OCI-M1 (cell line): ENCODE measurements at regions not wholly inside any gene's neighbourhood (a gene's known extent, or its start where the extent isn't known, plus 50 kb on each side); places are given as distances from the start of the nearest gene placed in this dataset.
A peak's percentile ranks its signal among the peaks of the same experiment; 100 is the strongest.
"Not testable (repeated sequence)": the region's sequence is repeated elsewhere in the genome, so short reads cannot be mapped to it uniquely, and the experiment has no call there.

Experiments used
- DNase-seq: peaks from one replicate; lab custom pipeline; 2025; lab: John Stamatoyannopoulos, UW

DNA sequence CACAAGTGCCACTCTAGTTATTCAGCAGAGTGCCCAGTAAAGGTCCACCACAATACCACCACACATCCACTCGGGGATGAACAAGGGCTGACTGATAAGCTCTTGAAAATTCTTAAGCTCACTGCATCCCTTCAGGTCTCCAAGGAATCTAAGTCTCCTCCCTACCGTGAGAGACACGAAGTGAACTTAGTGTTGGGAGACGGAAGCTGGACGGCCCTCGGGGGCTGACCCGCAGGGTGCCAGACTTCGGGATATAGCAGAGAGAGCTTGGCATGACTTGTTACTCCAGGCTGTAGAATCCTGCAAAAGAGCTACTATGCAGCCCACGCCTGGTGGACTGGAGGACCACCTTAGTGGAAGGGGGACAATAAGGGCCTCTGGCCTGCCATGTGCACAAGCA lies 75.1 kb downstream of the LYZL1 start:
- DNase-seq = not testable (repeated sequence)

DNA sequence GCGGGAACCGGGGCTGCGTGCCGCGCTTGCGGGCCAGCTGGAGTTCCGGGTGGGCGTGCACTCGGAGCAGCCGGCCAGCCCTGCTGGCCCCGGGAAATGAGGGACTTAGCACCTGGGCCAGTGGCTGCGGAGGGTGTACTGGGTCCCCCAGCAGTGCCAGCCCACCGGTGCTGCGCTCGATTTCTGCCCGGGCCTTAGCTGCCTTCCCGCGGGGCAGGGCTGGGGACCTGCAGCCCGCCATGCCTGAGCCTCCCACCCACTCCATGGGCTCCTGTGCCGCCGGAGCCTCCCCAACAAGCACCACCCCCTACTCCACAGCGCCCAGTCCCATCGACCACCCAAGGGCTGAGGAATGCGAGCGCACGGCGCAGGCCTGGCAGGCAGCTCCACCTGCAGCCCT lies 77.3 kb downstream of the LYZL1 start:
- not testable (repeated sequence) for DNase-seq

DNA sequence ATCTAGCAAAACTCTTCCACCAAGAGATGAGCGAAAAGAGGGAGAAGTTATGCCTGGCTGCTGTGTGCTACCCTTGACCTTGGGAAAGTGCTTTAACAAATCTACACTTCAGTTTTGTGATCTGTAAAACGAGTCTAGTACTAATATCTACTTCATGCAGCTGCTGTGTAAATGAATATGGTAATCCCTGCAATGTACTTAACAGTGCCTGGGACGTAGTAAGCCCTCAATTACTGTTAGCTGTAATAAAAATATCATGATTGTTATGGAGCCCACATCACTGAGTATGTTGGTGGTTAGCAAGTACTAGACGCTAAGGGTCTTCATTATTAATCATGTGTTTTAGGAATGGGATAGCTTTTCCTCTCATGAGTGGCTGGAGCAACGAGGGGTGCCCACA lies 80.5 kb downstream of the LYZL1 start:
- DNase-seq = no peak

DNA sequence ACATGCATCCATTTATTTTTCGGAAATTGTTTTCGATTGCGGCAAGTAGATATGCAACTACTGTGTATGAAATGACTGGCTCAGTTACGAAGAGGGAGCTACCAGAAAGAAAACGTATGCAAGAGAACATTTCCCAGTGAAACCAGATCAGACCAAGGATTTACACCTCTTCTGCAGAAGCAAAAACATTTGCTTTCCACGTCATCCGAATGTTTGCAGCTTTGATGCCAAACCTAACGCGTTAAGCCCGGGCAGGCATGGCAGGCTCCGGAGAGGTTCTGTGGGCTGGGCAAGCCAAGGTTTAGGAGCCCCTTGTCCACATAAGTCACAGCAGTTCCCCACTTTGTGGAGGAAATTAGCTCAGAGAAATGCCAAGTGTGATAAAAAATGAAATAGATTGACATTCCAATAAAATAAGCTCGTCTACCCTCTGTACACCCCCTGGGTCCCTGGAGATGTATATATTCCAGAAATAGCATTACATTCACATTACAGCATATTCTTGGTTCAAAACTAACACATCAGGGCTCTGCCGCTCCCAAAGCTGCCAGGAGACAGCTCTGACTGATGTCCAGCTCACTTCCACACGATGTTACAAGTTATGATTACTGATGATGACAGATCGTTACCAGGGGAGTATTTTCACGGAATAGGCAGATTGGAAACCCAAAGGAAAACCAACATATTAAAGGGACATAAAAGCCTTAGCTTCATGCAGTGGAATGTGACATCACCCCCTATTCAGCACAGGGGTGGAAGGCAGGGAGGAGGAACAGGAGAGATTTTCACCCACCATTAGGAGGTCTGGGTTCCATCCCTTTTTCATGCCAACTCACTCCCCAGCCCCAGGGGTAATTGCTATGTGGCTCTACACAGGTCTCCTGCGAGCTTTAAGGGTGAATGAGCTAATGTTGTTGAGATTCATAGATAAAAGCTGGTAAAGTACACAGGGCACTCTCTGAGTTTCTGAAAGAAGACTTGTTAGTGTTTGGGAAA lies 81.5 kb downstream of the LYZL1 start:
- no peak for DNase-seq

DNA sequence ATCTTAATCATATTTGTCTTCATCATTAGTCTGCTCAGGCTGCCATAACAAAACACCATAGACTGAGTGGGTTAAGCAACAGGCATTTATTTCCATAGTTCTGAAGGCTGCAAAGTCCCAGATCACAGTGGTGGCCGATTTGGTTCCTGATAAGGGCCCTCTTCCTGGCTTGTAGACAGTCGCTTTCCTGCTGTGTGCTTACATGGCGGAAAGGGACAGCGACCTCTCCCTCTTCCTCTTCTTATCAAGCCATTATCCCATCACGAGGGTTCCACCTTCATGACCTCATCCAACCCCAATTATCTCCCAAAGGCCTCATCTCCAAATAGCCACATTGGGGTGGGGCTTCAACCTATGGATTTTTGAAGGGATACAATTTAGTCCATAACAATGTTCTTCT lies 84.0 kb downstream of the LYZL1 start:
- DNase-seq = no peak

DNA sequence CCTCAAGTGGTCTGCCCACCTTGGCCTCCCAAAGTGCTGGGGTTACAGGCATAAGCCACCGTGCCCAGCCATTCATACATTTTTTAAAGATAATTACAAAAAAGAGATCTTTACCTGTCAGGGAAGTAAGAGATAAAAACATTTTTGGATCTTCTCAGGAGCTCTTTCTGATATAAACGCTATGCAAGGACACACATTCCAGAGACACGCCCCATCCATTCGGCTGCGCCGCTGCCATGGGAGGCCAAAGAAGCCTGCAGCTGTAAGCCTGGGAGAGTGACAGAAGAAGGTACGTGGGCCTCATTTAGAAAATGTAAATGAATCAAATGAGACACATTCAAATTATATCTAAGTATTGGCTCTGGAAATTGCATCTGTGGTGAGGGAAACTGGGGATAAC lies 85.3 kb downstream of the LYZL1 start:
- DNase-seq = no peak

DNA sequence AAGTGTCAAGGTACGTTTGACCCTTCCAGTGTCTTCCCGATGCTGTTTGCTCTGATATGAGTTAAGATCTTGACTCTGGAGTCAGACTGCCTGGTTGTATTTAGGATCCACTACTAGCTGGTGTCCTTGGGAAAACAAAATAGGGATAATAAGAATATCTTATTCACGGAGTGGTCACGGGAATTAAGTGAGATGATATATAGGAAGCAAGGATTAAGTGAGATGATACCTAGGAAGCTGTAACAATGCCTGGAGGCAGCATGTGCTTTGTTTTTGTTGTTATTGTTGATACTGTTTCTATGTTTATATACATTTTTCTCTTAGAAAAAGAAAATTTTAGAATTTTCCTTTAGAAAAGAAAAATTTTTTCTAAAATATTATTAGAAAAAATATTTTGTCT lies 87.0 kb downstream of the LYZL1 start:
- DNase-seq = no peak

DNA sequence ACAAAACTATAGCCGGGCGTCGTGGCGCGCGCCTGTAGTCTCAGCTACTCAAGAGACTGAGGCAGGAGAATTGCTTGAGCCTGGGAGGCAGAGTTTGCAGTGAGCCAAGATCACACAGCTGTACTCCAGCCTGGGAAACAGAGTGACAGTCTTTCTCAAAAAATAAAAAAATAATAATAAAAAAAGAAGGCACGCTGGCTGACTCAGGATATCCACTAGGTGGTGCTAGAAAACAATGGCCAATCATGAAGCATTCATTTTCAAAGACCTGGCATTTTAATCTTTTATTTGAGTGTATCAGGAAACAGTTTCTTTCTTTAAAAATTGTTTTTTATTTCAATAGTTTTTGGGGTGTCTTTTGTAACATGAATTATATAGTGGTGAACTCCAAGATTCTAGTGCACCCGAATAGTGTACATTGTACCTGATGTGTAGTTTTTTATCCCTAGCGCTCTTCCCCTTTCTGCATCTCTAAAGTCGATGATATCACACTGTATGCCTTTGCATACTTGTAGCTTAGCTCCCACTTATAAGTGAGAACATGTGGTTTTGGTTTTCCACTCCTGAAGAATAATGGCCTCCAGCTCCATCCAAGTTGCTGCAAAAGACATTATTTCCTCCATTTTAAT lies 88.6 kb downstream of the LYZL1 start:
- DNase-seq = peak; percentile 53

DNA sequence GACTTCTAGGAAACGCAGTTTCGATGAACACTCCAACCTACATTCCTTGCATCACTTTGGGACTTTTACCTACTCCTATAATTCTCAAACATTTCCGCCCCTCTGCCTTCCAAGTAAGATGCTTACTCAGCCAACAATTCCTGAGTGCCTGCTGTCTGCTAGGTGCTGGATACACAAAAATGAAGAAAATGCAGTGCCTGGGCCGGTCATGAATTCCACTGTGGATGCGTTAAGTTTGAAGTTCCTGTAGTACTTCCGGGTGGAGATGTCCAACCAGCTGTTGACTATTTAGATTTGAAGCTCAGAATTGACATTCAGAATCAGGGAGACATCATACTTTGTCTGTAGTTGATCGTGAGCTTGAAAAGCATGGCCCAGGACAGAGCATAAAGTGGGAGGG lies 89.2 kb downstream of the LYZL1 start:
- DNase-seq = no peak

DNA sequence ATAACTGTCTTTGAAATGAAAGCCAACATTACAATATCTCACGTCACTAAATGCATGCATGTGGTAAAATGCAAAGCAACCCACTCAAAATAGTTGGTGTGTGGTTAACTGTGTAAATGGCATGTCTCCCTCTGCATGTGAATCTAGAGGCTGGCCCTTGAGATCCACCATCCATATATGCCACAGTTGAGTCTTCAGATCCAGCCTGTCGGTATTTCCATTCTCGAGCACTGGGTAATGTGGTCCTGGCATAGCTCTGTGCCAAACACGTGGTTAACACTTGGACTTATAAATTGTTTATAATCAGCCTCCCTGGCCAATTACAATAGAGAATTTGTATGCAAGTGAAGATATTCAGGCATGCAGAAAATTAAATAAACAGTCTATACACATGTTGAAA lies 90.3 kb downstream of the LYZL1 start:
- no peak for DNase-seq

DNA sequence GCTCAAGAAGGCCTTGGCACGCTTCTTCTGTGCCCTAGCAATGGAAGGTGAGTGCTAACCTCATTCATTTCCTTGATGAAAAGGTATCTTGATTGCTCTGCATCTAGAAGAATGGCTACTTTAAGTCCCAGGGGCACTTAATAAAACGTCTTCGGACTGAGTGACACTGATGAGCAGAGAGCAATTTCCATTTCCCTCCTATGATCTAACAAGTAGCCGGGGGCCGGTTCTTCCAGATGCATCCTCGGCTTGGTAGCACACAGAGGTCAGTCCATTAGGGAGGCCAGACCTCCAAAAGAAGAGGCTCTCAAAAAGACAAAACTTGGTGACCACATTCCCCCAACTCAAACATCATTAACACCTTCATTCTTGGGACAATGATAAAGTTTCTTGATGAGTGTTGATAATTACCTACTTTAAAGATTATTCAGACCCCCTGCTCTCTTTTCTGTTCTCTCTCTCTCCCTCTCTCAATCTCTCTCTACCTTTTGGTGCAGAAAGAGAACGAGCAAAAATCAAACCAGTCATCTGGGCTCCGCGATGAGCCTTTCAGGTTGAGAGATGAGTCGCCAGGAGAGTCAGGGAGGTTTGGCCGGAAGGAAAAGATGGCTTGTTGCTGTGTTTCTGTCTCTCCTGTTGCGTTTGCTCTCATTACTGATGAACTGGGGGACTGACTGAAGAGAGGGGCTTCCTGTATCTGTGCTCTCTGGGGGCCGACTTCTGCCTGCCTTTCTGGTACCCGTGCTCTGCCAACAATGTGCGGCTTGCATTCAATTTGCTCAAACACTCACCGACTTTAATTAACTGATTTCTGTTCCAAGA lies 91.1 kb downstream of the LYZL1 start:
- DNase-seq = not testable (repeated sequence)

DNA sequence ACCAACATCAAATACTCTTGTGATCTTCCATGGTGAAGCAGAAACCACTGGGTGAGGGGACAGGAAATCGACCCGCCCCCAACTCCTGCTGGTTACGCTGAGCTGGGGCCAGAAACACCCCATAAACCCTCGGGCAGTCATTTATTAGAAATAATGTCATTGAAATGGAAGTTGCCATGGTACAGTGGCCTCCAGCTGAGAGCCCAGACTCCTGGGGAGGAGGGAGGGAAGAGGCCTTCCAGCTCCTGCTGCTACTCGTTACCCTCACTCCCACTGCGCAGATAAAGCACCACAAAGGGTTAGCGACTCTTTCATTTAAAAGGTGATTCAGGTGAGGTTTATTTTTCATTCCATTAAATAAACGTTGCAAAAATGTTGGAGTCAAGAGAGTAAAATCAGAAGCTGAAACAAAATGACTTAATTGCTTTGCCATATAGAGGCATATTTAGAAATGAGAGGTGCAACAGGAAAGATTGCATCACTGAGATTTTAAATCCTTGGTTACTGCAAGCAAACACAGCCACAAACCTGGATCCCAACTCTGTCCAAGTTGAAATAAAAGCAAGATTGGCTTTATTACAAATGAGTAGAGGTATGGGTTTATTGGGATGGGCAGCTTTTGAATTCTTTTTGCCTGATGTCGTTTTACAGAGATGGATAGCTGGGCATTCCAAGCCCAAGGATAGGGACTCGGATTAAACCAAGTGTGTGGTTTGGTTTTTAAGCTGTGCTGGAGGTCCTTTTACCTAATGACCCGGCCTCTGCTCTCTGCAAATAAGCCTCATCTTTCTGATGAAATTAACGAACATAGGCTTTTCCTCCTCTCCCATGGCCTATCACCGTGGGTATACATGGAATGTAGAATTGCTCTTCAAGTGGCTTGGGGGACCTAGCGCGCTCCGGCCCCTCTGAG lies 92.0 kb downstream of the LYZL1 start:
- not testable (repeated sequence) for DNase-seq

DNA sequence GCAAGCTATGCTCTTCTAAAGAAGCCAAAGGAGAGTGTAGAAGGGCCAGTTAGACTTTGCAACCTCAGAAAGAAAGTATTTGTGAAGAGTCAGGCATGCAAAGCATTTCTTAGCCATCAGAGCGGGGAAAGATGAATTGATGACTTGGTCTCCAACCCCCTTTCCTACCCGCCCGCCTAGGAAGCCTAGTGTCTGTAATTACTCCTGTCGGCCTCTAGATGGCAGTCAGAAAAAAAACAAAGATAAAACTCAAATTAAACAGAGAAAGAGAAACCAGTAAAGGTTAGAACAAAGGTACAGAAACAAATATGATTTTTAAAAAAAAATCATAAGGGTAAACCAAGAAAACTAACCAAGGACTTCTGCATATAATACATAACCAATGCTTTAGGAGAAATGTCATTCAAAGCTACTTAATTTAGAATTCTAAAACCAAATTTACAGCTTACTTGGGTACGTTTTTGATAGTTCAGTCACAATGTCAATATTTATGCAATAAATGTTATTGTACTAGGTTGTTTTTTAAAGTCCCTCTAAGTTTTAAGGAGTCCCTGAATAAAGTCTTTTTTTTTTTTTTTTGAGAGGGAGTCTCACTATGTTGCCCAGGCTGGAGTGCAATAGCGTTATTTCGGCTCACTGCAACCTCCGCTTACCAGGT lies 97.6 kb downstream of the LYZL1 start:
- DNase-seq = peak; percentile 59

DNA sequence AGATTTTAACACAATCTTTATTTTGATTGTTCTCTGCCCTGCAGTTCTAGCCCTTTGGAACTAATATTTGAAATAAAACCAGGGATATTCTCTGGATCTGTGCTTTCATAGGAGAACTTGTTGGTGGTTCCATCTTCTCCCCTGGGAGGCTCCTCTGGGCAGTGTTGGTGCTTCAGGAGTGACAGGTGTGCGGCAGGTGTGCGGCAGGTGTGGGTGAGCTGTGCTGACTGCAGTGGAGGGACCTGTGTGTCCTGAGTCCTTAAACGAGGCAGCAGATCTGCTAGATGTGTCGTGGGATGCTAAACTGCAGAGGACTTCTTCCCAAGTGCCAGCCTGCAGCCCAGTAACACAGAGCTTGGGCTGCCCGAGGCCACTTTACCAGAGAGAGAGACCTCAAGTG lies 98.4 kb downstream of the LYZL1 start:
- no peak for DNase-seq

DNA sequence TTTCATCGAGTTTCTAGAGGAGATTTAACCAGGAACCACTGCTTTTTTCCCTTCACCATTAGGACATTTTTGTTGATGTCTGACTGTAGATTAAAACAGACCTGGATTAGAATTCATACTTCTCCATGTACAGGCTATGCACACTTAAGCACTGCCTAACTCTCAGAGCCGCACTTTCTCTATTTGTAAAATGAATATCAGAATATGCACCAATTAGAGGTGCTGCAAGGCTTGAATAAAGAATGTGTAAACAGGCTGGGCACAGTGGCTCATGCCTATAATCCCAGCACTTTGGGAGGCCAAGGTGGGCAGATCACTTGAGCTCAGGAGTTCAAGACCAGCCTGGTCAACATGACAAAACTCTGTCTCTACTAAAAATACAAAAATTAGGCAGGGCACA lies 99.2 kb downstream of the LYZL1 start:
- DNase-seq = not testable (repeated sequence)

DNA sequence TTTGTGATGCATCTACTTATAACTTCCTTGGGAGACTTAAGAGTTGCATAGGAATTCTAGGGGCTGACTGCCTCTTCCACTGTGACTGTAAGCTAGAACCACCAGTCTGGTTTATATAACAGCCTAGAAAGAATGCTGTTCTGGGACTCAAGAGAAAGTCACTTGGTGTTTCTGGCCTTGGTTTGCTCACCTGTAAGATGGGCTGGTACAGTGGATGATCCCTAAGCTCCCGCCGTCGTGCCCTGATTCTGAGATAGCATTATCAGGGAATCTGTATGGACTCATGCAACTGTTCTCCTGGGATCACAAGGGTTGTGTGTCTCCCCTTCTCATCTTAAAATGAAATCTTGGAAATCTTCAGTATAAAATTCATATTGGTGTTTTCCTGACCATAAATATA lies 100.6 kb downstream of the LYZL1 start:
- no peak for DNase-seq

DNA sequence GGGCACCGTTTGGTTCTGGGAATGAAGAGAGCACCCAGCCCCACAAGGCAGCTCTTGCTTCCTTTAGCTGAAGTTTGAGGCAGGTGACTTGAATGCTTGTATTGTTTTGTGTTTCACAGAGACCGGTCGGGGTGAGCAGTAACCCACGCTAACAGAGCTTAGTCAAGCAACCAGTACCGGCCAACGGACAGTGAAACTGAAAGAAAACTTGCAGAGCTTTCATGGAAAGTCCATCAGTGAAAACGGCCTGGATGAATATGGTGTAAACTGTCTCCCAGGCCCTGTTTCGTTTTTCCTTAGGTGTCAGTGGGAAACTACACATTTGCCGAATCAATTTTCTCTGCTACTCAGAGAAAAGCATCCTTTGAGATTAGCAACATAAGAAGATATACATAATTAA lies 101.1 kb downstream of the LYZL1 start:
- peak; percentile 67 for DNase-seq

DNA sequence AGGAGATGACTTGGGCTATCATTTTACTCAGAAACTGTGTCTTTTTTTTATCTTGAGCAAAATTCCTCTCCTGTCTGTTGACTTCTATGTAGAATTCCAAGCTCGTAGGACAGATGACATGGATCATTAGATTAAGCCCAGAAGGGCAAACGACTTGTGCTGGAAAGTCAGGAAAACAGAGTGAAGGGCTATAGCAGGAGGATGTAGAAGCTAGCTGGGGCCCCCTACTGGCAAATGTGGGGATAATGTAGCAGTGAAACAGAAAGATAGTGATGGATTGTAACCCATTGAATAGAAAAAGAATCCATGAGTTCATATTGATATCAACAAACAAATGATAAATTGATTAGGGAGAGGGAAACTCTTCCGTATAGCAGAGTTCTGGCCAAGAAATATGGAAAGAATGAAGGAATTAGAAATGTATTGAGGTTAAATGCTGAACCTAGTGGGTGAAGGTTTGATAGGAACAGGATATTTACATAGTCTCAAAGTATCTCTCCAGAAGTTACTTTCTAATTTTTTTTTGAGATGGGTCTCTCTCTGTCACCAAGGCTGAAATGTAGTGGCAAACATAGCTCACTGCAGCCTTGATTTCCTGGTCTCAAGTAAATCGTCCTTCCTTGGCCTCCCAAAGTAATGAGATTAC lies 103.6 kb downstream of the LYZL1 start:
- peak; percentile 66 for DNase-seq

DNA sequence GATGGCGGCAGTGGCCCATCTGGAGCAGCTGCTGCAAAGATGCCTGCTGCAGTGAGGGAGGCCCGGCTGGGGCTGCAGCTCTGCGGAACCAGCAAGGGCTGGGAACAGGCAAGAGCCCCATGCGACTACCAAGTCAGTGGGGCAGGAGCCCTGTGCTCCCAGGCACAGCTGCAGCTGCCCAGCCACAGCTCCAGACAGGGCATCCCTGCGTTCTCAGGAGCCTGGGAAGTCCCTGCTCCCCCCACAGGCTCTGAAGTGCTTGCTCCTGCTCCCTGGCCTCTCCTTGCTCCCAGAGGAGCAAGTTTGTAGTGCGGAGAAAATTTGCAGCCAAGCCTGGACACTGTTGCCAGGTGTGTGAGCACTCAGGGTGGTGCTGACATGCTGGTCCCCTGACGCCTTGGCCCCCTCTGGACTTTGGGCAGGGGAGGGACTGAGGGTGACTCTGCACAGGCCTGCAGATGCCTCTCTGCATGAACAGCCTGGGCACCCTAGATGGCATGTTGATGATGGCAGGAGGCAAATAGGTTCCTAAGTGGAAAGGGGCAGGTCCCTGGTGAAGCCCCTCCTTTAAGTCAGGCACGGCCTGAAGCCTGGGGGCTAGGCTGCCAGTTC lies 105.6 kb downstream of the LYZL1 start:
- DNase-seq = no peak

DNA sequence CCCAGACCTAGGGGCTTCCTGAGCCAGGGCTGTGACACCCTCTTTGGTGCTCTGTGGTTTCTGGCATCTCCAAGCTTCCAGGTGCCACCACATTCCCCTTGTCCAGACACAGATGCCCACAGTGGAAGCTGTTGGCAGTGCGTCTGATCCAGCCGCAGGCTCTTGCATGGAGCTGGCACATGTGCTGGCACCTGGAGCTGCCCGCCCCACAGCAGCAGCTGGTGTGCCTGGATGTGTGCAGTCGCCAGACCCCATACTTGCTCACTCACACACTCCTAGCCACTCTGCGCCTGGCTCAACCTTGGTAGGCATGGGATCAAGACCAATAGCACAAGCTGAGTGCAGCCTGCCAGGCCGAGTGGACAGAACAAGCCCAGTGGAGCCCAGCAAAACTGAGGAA lies 106.5 kb downstream of the LYZL1 start:
- DNase-seq = no peak
